A549 (cell line): ENCODE measurements at regions not wholly inside any gene's neighbourhood (a gene's known extent, or its start where the extent isn't known, plus 50 kb on each side); places are given as distances from the start of the nearest gene placed in this dataset.

Experiments
- ATAC-seq, 2 experiments: fragments of 200-7000 bp in 1 of 2; fragments of >200 bp in 1 of 2; cut with Nextera tagmentation in 1 of 2; cut with Tn5 transposase in 1 of 2; 3 replicates each; pipeline versions ENCODE4 v1.8.0 to v1.9.1; 2018 to 2020; ENCODE audit warnings: mild to moderate bottlenecking in 1 of 2, moderate library complexity in 1 of 2
- CTCF ChIA-PET: fragments of 300-600 bp; sonication (Branson Sonifier 250); formaldehyde crosslinking; extraction: SDS; loops from one replicate; lab custom pipeline; 2021; ENCODE audit warnings: antibody characterized with exemption, inconsistent platforms; lab: Yijun Ruan, JAX
- POLR2A ChIA-PET: fragments of 350-600 bp; formaldehyde crosslinking; extraction: SDS; loops from one replicate; lab custom pipeline; 2021; ENCODE audit warnings: antibody characterized with exemption, inconsistent platforms; lab: Yijun Ruan, JAX
- DNase-seq, 2 experiments: peaks; one replicate each; pipeline versions ENCODE4 v3.0.0 to v3.0.0-alpha.2; 2011 to 2016; ENCODE audit warnings: low read depth in 1 of 2, low spot score in 1 of 2
- FAIRE-seq: peaks from 2 replicates; lab custom pipeline; 2011; peaks lifted over from hg19 to GRCh38; lab: Jason Lieb, UNC
- H3K27ac ChIP-seq, 2 experiments: fragments of >200 bp; sonication (Bioruptor Twin); formaldehyde crosslinking; 3 replicates each; pipeline ENCODE4 v1.5.1; 2016 to 2017
- H3K4me1 ChIP-seq: fragments of >200 bp; sonication (Bioruptor Twin); formaldehyde crosslinking; 3 replicates; pipeline ENCODE4 v1.6.1; 2016
- H3K4me2 ChIP-seq: fragments of >200 bp; sonication (Bioruptor Twin); formaldehyde crosslinking; 3 replicates; pipeline ENCODE4 v1.6.1; 2016
- H3K4me3 ChIP-seq: fragments of >200 bp; sonication (Bioruptor Twin); formaldehyde crosslinking; 3 replicates; pipeline ENCODE4 v1.5.1; 2016
- H3K9me3 ChIP-seq: fragments of >200 bp; sonication (Bioruptor Twin); formaldehyde crosslinking; 3 replicates; pipeline ENCODE4 v1.6.1; 2016
- BHLHE40 ChIP-seq: IDR thresholded peaks from 2 replicates; pipeline ENCODE4 v1.6.1; 2012; ENCODE audit warnings: low read depth, low read length, inconsistent platforms
- CBX2 ChIP-seq: fragments of 200-600 bp; sonication (generic); IDR thresholded peaks from 2 replicates; pipeline ENCODE4 v1.6.1; 2016; ENCODE audit warnings: low read depth, mild to moderate bottlenecking, borderline replicate concordance
- CHD2 ChIP-seq: fragments of 150-350 bp; IDR thresholded peaks from 2 replicates; pipeline ENCODE4 v1.6.1; 2014; ENCODE audit warnings: low read length; ENCODE audit not compliant: partially characterized antibody
- EHMT2 ChIP-seq: fragments of 200-600 bp; sonication (generic); IDR thresholded peaks from 2 replicates; pipeline ENCODE4 v1.6.1; 2016; ENCODE audit warnings: antibody characterized with exemption, low read depth, mild to moderate bottlenecking, moderate library complexity
- ESRRA ChIP-seq: fragments of 150-350 bp; IDR thresholded peaks from 2 replicates; pipeline ENCODE4 v1.6.1; 2014; ENCODE audit warnings: mild to moderate bottlenecking, low read length, borderline replicate concordance
- HDAC2 ChIP-seq: fragments of 200-600 bp; sonication (generic); IDR thresholded peaks from 2 replicates; pipeline ENCODE4 v1.6.1; 2016
- HOXA7 ChIP-seq: fragments of 250-450 bp; sonication (Bioruptor Pico); IDR thresholded peaks from 2 replicates; pipeline ENCODE4 v1.5.0; 2020; ENCODE audit warnings: mild to moderate bottlenecking, moderate library complexity
- HOXB13 ChIP-seq: fragments of 250-450 bp; sonication (Bioruptor Pico); IDR thresholded peaks from 2 replicates; pipeline ENCODE4 v1.5.0; 2020; ENCODE audit warnings: low read depth, mild to moderate bottlenecking, moderate library complexity
- HOXB5 ChIP-seq: fragments of 250-450 bp; sonication (Bioruptor Pico); IDR thresholded peaks from 2 replicates; pipeline ENCODE4 v1.5.0; 2020; ENCODE audit warnings: mild to moderate bottlenecking, moderate library complexity
- KDM5A ChIP-seq: fragments of 200-600 bp; sonication (generic); IDR thresholded peaks from 2 replicates; pipeline ENCODE4 v1.6.1; 2016; ENCODE audit warnings: antibody characterized with exemption, mild to moderate bottlenecking
- MAFK ChIP-seq: fragments of 450-650 bp; IDR thresholded peaks from 2 replicates; pipeline ENCODE4 v1.6.1; 2014; ENCODE audit not compliant: partially characterized antibody
- MAZ ChIP-seq: fragments of 150-350 bp; IDR thresholded peaks from 2 replicates; pipeline ENCODE4 v1.6.1; 2014; ENCODE audit warnings: antibody characterized with exemption, low read depth, low read length, borderline replicate concordance
- PHF8 ChIP-seq: fragments of 200-600 bp; sonication (generic); IDR thresholded peaks from 2 replicates; pipeline ENCODE4 v1.6.1; 2016; ENCODE audit warnings: low read depth, mild to moderate bottlenecking, antibody characterized with exemption, moderate library complexity, borderline replicate concordance
- POLR2A ChIP-seq: IDR thresholded peaks from 2 replicates; pipeline ENCODE4 v1.6.1; 2012; ENCODE audit warnings: mild to moderate bottlenecking, low read length
- RARB ChIP-seq: fragments of 250-450 bp; sonication (Bioruptor Pico); IDR thresholded peaks from 2 replicates; pipeline ENCODE4 v1.8.0; 2021; ENCODE audit warnings: mild to moderate bottlenecking, moderate library complexity
- RCOR1 ChIP-seq: fragments of 150-350 bp; IDR thresholded peaks from 2 replicates; pipeline ENCODE4 v1.6.1; 2014; ENCODE audit warnings: antibody characterized with exemption, low read length, low read depth
- RFX5 ChIP-seq: fragments of 450-650 bp; IDR thresholded peaks from 2 replicates; pipeline ENCODE4 v1.7.1; 2014; ENCODE audit warnings: antibody characterized with exemption, mild to moderate bottlenecking, moderate library complexity
- RNF2 ChIP-seq: fragments of 200-600 bp; sonication (generic); IDR thresholded peaks from 2 replicates; pipeline ENCODE4 v1.6.1; 2016; ENCODE audit warnings: low read depth, mild to moderate bottlenecking, antibody characterized with exemption, moderate library complexity, borderline replicate concordance
- SMC3 ChIP-seq: fragments of >200 bp; sonication (Bioruptor Twin); formaldehyde crosslinking; IDR thresholded peaks from 3 replicates; pipeline ENCODE4 v1.6.1; 2018; ENCODE audit warnings: inconsistent platforms
- SREBF2 ChIP-seq: fragments of 450-650 bp; IDR thresholded peaks from 2 replicates; pipeline ENCODE4 v1.6.1; 2014; ENCODE audit warnings: mild to moderate bottlenecking, moderate library complexity
- TFCP2L1 ChIP-seq: fragments of 250-450 bp; sonication (Bioruptor Pico); IDR thresholded peaks from 2 replicates; pipeline ENCODE4 v1.5.0; 2021; ENCODE audit warnings: mild to moderate bottlenecking
- ZC3H11A ChIP-seq: fragments of 450-650 bp; IDR thresholded peaks from 2 replicates; pipeline ENCODE4 v1.6.1; 2014; ENCODE audit warnings: antibody characterized with exemption, mild to moderate bottlenecking
- WGBS: methylation state at CpG from one replicate; pipeline ENCODE4 v1.1.6; 2017; ENCODE audit errors: missing lambda C conversion rate; 5-methylcytosine and 5-hydroxymethylcytosine counted together
- TF ChIP-seq, protein P1 (sequence below): IDR thresholded peaks from 2 replicates; pipeline ENCODE4 v1.6.1; 2012
- TF ChIP-seq, protein P2 (sequence below): fragments of 450-650 bp; IDR thresholded peaks from 2 replicates; pipeline ENCODE4 v1.6.1; 2014; ENCODE audit warnings: antibody characterized with exemption
- TF ChIP-seq, protein P3 (sequence below): fragments of 250-450 bp; sonication (Bioruptor Pico); IDR thresholded peaks from 2 replicates; pipeline ENCODE4 v1.5.0; 2021; ENCODE audit warnings: mild to moderate bottlenecking, moderate library complexity, borderline replicate concordance
- TF ChIP-seq, protein P4 (sequence below): fragments of >200 bp; sonication (Bioruptor Twin); formaldehyde crosslinking; IDR thresholded peaks from 2 replicates; pipeline ENCODE4 v1.6.1; 2016

DNA sequence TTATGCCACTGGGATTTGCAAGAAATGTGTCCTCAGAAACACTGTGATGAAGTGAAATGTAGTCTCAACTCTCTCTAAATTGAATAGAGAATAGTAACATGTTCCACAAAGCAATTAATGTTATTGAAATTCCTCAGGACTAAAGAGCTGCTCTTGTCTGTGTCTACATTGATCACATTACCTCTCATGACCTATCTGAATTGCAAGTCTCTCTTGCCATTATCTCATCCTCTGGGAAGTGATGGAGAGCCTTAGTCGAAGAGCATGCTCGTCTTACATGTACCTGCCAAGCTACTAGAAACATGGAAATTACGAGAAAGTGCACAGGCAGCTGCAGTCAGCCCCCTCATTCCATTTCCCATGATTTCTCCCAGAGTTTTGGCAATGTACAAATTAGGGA is 561.1 kb upstream of the ZNF804A start:
- TF ChIP-seq, protein P1, sequence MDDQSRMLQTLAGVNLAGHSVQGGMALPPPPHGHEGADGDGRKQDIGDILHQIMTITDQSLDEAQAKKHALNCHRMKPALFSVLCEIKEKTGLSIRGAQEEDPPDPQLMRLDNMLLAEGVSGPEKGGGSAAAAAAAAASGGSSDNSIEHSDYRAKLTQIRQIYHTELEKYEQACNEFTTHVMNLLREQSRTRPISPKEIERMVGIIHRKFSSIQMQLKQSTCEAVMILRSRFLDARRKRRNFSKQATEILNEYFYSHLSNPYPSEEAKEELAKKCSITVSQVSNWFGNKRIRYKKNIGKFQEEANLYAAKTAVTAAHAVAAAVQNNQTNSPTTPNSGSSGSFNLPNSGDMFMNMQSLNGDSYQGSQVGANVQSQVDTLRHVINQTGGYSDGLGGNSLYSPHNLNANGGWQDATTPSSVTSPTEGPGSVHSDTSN = no peak
- TF ChIP-seq, protein P2, sequence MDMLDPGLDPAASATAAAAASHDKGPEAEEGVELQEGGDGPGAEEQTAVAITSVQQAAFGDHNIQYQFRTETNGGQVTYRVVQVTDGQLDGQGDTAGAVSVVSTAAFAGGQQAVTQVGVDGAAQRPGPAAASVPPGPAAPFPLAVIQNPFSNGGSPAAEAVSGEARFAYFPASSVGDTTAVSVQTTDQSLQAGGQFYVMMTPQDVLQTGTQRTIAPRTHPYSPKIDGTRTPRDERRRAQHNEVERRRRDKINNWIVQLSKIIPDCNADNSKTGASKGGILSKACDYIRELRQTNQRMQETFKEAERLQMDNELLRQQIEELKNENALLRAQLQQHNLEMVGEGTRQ = no peak
- TF ChIP-seq BHLHE40 (no peak), CBX2 (no peak), TFCP2L1 (no peak)
- 30% methylated on average over 3 of the region's 3 CpGs for WGBS
- FAIRE-seq (no peak), DNase-seq (no peak), ATAC-seq (no peak)
- Histone ChIP-seq H3K4me3 (no peak overlapping the region), H3K4me2 (no peak overlapping the region), H3K9me3 (no peaks in the 10 kb centered on the region), H3K27ac (no peak overlapping the region), H3K4me1 (no peaks in the 10 kb centered on the region)
- ChIA-PET CTCF (no interaction called here), POLR2A (no interaction called here)

DNA sequence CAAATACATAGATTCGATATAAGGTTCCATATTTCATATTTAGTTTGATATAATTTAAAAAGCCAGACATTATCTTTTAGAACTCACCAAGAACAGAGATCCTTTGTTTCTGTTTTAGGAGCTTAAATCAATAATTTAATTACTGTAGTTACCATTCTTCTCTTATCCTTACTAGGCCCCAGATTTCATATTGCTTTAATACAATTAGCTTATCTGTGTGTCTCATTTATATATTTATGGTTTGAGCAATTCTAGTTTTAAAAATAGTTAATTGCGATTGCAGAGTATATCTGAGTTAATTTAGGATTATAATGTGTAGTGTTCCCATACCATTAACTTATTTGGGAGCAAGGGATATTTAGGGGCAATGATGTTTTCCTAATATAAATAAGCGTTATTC is 558.8 kb upstream of the ZNF804A start:
- POLR2A ChIA-PET = no interaction called here
- FAIRE-seq (no peak), ATAC-seq (no peak), DNase-seq (no peak)
- Histone ChIP-seq H3K4me1 (no peaks in the 10 kb centered on the region), H3K4me3 (no peak overlapping the region), H3K9me3 (no peaks in the 10 kb centered on the region), H3K4me2 (no peak overlapping the region), H3K27ac (no peak overlapping the region)
- TF ChIP-seq POLR2A = no peak
- no peak for TF ChIP-seq KDM5A
- TF ChIP-seq, protein P3, sequence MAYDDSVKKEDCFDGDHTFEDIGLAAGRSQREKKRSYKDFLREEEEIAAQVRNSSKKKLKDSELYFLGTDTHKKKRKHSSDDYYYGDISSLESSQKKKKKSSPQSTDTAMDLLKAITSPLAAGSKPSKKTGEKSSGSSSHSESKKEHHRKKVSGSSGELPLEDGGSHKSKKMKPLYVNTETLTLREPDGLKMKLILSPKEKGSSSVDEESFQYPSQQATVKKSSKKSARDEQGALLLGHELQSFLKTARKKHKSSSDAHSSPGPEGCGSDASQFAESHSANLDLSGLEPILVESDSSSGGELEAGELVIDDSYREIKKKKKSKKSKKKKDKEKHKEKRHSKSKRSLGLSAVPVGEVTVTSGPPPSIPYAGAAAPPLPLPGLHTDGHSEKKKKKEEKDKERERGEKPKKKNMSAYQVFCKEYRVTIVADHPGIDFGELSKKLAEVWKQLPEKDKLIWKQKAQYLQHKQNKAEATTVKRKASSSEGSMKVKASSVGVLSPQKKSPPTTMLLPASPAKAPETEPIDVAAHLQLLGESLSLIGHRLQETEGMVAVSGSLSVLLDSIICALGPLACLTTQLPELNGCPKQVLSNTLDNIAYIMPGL (CRISPR knock-in tag) = no peak
- TF ChIP-seq HDAC2 = no peak
- TF ChIP-seq MAZ = no peak
- no peak for TF ChIP-seq CBX2
- TF ChIP-seq RNF2 = no peak
- no peak for TF ChIP-seq HOXB13 (CRISPR knock-in tag)
- TF ChIP-seq CHD2 = no peak
- TF ChIP-seq EHMT2 = no peak
- TF ChIP-seq SMC3 = no peak
- TF ChIP-seq BHLHE40 = no peak
- TF ChIP-seq, protein P1 = no peak
- no peak for TF ChIP-seq TFCP2L1
- TF ChIP-seq ZC3H11A = no peak
- TF ChIP-seq PHF8 = no peak
- CTCF ChIA-PET = no interaction called here
- WGBS = 51% methylated on average over 3 of the region's 3 CpGs

DNA sequence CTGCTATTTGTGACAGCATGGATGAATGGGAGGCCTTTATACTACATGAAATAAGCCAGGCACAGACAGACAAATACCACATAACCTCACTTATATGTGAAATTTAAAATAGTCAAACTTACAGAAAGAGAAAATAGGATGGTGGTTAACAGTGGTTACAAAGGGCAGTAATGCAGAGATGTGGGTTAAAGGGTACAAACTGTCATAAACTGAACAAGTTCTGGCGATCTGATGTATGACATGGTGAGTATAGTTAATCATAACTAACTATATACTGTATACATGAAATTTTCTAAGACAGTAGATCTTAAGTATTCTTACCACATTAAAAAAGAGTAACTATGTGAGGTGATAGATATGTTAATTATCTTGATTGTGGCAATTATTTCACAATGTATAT is 558.1 kb upstream of the ZNF804A start:
- Histone ChIP-seq H3K4me2 (no peak overlapping the region), H3K27ac (no peak overlapping the region), H3K4me1 (no peaks in the 10 kb centered on the region), H3K9me3 (no peaks in the 10 kb centered on the region), H3K4me3 (no peak overlapping the region)
- FAIRE-seq (no peak), ATAC-seq (no peak), DNase-seq (no peak)
- WGBS = 56% methylated on average over 1 of the region's 1 CpG
- POLR2A ChIA-PET = no interaction called here
- no peak for TF ChIP-seq HOXA7 (CRISPR knock-in tag)
- TF ChIP-seq MAFK = no peak
- TF ChIP-seq SMC3 = no peak
- no peak for TF ChIP-seq RCOR1
- TF ChIP-seq HOXB5 (CRISPR knock-in tag) = no peak
- no peak for TF ChIP-seq RARB (CRISPR knock-in tag)
- TF ChIP-seq SREBF2 = no peak
- no peak for TF ChIP-seq EHMT2
- TF ChIP-seq RFX5 = no peak
- no peak for TF ChIP-seq ESRRA
- TF ChIP-seq, protein P4, sequence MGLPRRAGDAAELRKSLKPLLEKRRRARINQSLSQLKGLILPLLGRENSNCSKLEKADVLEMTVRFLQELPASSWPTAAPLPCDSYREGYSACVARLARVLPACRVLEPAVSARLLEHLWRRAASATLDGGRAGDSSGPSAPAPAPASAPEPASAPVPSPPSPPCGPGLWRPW = no peak
- TF ChIP-seq POLR2A = no peak
- CTCF ChIA-PET = no interaction called here
